Caco-2 (cell line): ENCODE measurements at regions not wholly inside any gene's neighbourhood (a gene's known extent, or its start where the extent isn't known, plus 50 kb on each side); places are given as distances from the start of the nearest gene placed in this dataset.
"Not testable (repeated sequence)": the region's sequence is repeated elsewhere in the genome, so short reads cannot be mapped to it uniquely, and the experiment has no call there.

Experiments used
- BruUV-seq: library from RNA; stranded (reverse); fragments of 400-500 nt; replicated peaks from 2 replicates; lab custom pipeline; 2021; lab: Mats Ljungman, UMichigan
- CTCF ChIA-PET: fragments of 300-600 bp; sonication (Branson Sonifier 250); formaldehyde crosslinking; loops from one replicate; lab custom pipeline; 2022; ENCODE audit warnings: antibody characterized with exemption; lab: Charles Lee
- POLR2A ChIA-PET: fragments of 300-600 bp; sonication (Branson Sonifier 250); formaldehyde crosslinking; loops from one replicate; lab custom pipeline; 2022; ENCODE audit warnings: antibody characterized with exemption; lab: Charles Lee
- DNase-seq, 2 experiments: peaks; one replicate each; pipeline versions ENCODE4 v3.0.0 to v3.0.0-alpha.2; 2020 to 2022
- H3K27me3 ChIP-seq: replicated peaks from 2 replicates; pipeline ENCODE4 v1.6.0; 2011; ENCODE audit warnings: low read length; ENCODE audit not compliant: control insufficient read depth, insufficient read depth
- H3K36me3 ChIP-seq: 2 replicates; pipeline ENCODE4 v1.5.1; 2011; ENCODE audit warnings: low read length; ENCODE audit not compliant: control insufficient read depth, insufficient read depth
- H3K4me1 ChIP-seq: fragments of 250-450 bp; sonication (Bioruptor Pico); 2 replicates; pipeline ENCODE4 v1.5.1; 2020; ENCODE audit warnings: mild to moderate bottlenecking
- H3K4me3 ChIP-seq: 2 replicates; pipeline ENCODE4 v1.5.1; 2011; ENCODE audit warnings: low read depth, mild to moderate bottlenecking, control low read depth, low read length
- H3K9me3 ChIP-seq: fragments of 250-450 bp; sonication (Bioruptor Pico); 2 replicates; pipeline ENCODE4 v1.5.1; 2020; ENCODE audit warnings: mild to moderate bottlenecking, moderate library complexity
- H3K27ac Mint-ChIP-seq: one replicate; pipeline ENCODE4 v1.8.0; 2022; ENCODE audit warnings: mixed read lengths; ENCODE audit not compliant: unreplicated experiment
- H3K27me3 Mint-ChIP-seq: one replicate; pipeline ENCODE4 v1.8.0; 2022; ENCODE audit warnings: mixed read lengths; ENCODE audit not compliant: insufficient read depth, unreplicated experiment
- H3K36me3 Mint-ChIP-seq: one replicate; pipeline ENCODE4 v1.8.0; 2022; ENCODE audit warnings: mild to moderate bottlenecking, mixed read lengths; ENCODE audit not compliant: insufficient read depth, unreplicated experiment
- H3K4me1 Mint-ChIP-seq: one replicate; pipeline ENCODE4 v1.8.0; 2022; ENCODE audit warnings: low read depth, mixed read lengths; ENCODE audit not compliant: unreplicated experiment
- H3K4me3 Mint-ChIP-seq: one replicate; pipeline ENCODE4 v1.8.0; 2022; ENCODE audit warnings: mild to moderate bottlenecking, moderate library complexity, mixed read lengths; ENCODE audit not compliant: unreplicated experiment
- H3K9me3 Mint-ChIP-seq: one replicate; pipeline ENCODE4 v1.8.0; 2022; ENCODE audit warnings: mixed read lengths; ENCODE audit not compliant: unreplicated experiment
- intact Hi-C: fragments of 100-400 bp; cut with micrococcal nuclease; formaldehyde crosslinking; loops from one replicate; pipeline ENCODE4 v1.10.0; 2022; ENCODE audit not compliant: unreplicated experiment
- TF ChIP-seq, protein P1 (sequence below), 2 experiments: fragments of 200-600 bp in 1 of 2; IDR thresholded peaks; 1 replicate in 1 of 2; 2 replicates in 1 of 2; pipeline versions ENCODE4 v1.5.1 to v1.8.0; 2011 to 2022; ENCODE audit warnings: antibody characterized with exemption in 1 of 2, control low read depth in 1 of 2, inconsistent platforms in 1 of 2, low read depth in 1 of 2, low read length in 1 of 2, mild to moderate bottlenecking in 1 of 2, moderate library complexity in 1 of 2; ENCODE audit not compliant: insufficient read depth in 1 of 2, severe bottlenecking in 1 of 2, unreplicated experiment in 1 of 2

GRCh38 chr4:156374894-156375293 is 421.2 kb upstream of the CTSO start:
- no peak overlapping the region for H3K4me3 ChIP-seq
- no peaks in the 10 kb centered on the region for H3K27me3 Mint-ChIP-seq
- peaks cover 8% of the 10 kb centered on the region; the same call in 1 of the 2 replicates for H3K4me1 ChIP-seq
- POLR2A ChIA-PET, result no interaction called here
- no TSS peak for BruUV-seq
- no peak overlapping the region for H3K27ac Mint-ChIP-seq
- peaks cover 6% of the 10 kb centered on the region for H3K4me1 Mint-ChIP-seq
- H3K9me3 Mint-ChIP-seq, result no peaks in the 10 kb centered on the region
- no peaks in the 10 kb centered on the region for H3K27me3 ChIP-seq
- H3K36me3 ChIP-seq, result no peaks in the 10 kb centered on the region
- CTCF ChIA-PET, result no interaction called here
- TF ChIP-seq, protein P1, sequence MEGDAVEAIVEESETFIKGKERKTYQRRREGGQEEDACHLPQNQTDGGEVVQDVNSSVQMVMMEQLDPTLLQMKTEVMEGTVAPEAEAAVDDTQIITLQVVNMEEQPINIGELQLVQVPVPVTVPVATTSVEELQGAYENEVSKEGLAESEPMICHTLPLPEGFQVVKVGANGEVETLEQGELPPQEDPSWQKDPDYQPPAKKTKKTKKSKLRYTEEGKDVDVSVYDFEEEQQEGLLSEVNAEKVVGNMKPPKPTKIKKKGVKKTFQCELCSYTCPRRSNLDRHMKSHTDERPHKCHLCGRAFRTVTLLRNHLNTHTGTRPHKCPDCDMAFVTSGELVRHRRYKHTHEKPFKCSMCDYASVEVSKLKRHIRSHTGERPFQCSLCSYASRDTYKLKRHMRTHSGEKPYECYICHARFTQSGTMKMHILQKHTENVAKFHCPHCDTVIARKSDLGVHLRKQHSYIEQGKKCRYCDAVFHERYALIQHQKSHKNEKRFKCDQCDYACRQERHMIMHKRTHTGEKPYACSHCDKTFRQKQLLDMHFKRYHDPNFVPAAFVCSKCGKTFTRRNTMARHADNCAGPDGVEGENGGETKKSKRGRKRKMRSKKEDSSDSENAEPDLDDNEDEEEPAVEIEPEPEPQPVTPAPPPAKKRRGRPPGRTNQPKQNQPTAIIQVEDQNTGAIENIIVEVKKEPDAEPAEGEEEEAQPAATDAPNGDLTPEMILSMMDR (IDR thresholded peaks at IDR 0.05; ENCODE audit: insufficient read depth in 1 of 2, low read depth in 1 of 2, low read length in 1 of 2, severe bottlenecking in 1 of 2, unreplicated experiment in 1 of 2), result no peak
- no peaks in the 10 kb centered on the region for H3K36me3 Mint-ChIP-seq
- no peak overlapping the region for H3K4me3 Mint-ChIP-seq
- no peak for DNase-seq
- intact Hi-C loops, result no loop called here
- H3K9me3 ChIP-seq, result no peaks in the 10 kb centered on the region

GRCh38 chr4:156374069-156374468 is 420.4 kb upstream of the CTSO start:
- no peaks in the 10 kb centered on the region for H3K36me3 Mint-ChIP-seq
- no TSS peak for BruUV-seq
- H3K27ac Mint-ChIP-seq, result no peak overlapping the region
- intact Hi-C loops, result no loop called here
- DNase-seq, result peak in 1 of 2 experiments; percentile 2
- H3K4me1 ChIP-seq, result peaks cover 8% of the 10 kb centered on the region; the same call in 1 of the 2 replicates
- H3K9me3 ChIP-seq, result no peaks in the 10 kb centered on the region
- H3K36me3 ChIP-seq, result no peaks in the 10 kb centered on the region
- H3K4me3 Mint-ChIP-seq, result no peak overlapping the region
- ChIA-PET CTCF (no interaction called here), POLR2A (no interaction called here)
- H3K27me3 ChIP-seq, result no peaks in the 10 kb centered on the region
- TF ChIP-seq, protein P1 (IDR thresholded peaks at IDR 0.05; ENCODE audit: insufficient read depth in 1 of 2, low read depth in 1 of 2, low read length in 1 of 2, severe bottlenecking in 1 of 2, unreplicated experiment in 1 of 2), result no peak
- peaks cover 6% of the 10 kb centered on the region for H3K9me3 Mint-ChIP-seq
- peaks cover 6% of the 10 kb centered on the region for H3K4me1 Mint-ChIP-seq
- H3K4me3 ChIP-seq, result no peak overlapping the region
- H3K27me3 Mint-ChIP-seq, result no peaks in the 10 kb centered on the region

DNA sequence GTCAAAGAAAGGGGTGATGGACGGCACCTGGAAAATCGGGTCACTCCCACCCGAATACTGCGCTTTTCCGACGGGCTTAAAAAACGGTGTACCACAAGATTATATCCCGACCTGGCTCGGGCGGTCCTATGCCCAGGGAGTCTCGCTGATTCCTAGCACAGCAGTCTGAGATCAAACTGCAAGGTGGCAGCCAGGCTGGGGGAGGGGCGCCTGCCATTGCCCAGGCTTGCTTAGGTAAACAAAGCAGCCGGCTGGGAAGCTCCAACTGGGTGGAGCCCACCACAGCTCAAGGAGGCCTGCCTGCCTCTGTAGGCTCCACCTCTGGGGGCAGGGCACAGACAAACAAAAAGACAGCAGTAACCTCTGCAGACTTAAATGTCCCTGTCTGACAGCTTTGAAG is 413.8 kb upstream of the CTSO start:
- H3K27me3 Mint-ChIP-seq, H3K27me3 ChIP-seq, H3K4me1 ChIP-seq, DNase-seq, H3K36me3 ChIP-seq, CTCF ChIA-PET, intact Hi-C loops, H3K27ac Mint-ChIP-seq, POLR2A ChIA-PET, BruUV-seq, H3K4me3 Mint-ChIP-seq, H3K36me3 Mint-ChIP-seq, H3K4me3 ChIP-seq, H3K9me3 ChIP-seq, H3K9me3 Mint-ChIP-seq: not testable (repeated sequence)
- peaks cover 12% of the 10 kb centered on the region for H3K4me1 Mint-ChIP-seq

DNA sequence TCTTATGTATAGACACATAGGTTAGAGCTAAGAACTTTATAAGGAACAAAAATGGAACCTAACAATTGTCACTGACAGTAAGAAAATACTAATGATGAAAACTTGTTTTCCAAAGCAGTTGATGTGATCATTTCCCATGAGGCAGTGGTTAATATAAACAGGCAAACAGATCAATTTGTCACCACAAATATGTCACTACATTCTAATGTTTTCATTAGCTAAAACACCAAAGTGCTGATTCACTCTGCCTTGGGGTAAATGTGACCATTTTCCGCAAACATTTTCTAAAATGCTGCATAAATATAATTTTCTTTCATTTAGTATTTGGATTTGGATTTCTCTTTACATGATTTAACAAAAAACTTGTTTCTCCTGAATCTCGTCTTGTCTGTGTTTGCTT is 408.9 kb upstream of the CTSO start:
- POLR2A ChIA-PET, result no interaction called here
- intact Hi-C loops, result no loop called here
- peaks cover 6% of the 10 kb centered on the region for H3K9me3 Mint-ChIP-seq
- TF ChIP-seq, protein P1 (IDR thresholded peaks at IDR 0.05; ENCODE audit: insufficient read depth in 1 of 2, low read depth in 1 of 2, low read length in 1 of 2, severe bottlenecking in 1 of 2, unreplicated experiment in 1 of 2), result no peak
- Histone ChIP-seq H3K36me3 (no peaks in the 10 kb centered on the region), H3K4me3 (no peak overlapping the region), H3K9me3 (no peaks in the 10 kb centered on the region), H3K27me3 (no peaks in the 10 kb centered on the region), H3K4me1 (no peaks in the 10 kb centered on the region)
- H3K4me3 Mint-ChIP-seq, result no peak overlapping the region
- no peak overlapping the region for H3K27ac Mint-ChIP-seq
- DNase-seq, result no peak
- no peaks in the 10 kb centered on the region for H3K27me3 Mint-ChIP-seq
- CTCF ChIA-PET, result no interaction called here
- no TSS peak for BruUV-seq
- no peaks in the 10 kb centered on the region for H3K36me3 Mint-ChIP-seq
- H3K4me1 Mint-ChIP-seq, result peaks cover 12% of the 10 kb centered on the region
